ENCODE measurements at regions not wholly inside any gene's neighbourhood (a gene's known extent, or its start where the extent isn't known, plus 50 kb on each side); places are given as distances from the start of the nearest gene placed in this dataset.

DNA sequence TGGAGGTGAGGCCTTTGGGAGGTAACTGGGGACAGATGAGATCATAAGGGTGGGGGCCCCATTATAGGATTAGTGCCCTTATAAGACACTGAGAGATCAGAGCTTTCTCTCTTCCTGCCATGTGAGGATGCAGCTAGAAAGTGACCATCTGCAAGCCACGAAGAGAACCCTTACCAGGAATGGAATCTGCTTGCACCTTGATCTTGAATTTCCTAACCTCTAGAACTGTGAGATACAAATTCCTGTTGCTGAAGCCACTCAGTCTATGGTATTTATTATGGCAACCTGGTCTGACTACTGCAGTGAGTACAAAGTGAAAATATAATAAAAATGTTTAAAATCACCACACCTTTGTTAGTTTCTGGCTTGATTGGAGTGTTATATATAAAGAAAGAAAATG lies 388.0 kb downstream of the LMO7 start:
- DNase-seq: no peak

- DNase-seq: no peak
Measured at GRCh38 chr13:76023652-76024051, 387.5 kb downstream of the LMO7 start.

DNA sequence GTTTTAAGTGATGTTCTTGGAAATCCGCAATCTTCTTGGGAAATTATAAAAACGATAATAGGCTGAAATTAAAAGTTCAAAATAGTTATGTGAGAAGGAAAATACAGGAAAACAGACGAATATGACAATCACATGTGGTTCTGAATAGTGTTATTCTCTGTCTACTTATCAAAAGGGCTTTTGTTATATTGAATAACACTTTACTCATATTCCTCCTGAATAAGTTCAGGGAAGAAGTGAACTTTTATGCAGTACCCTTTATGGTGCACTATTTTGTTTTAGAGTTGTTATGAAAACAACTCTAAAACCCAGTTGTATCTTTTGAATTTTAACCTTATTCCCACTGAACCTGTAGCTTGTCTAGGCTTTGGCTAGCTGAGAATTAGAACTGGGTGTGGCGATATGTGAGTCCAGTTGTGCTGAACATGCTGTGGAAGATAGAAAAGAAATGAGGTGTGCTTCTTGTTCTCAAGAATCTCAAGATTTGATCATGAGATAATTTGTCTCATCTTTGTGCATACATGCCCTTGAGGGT lies 384.4 kb downstream of the LMO7 start:
- DNase-seq: peak in 1 of 58 donors; percentile 14

- DNase-seq: peak in 48 of 58 donors; percentile 1 to 81 (median 44)
Measured at GRCh38 chr13:76019421-76020044, 383.4 kb downstream of the LMO7 start.

DNA sequence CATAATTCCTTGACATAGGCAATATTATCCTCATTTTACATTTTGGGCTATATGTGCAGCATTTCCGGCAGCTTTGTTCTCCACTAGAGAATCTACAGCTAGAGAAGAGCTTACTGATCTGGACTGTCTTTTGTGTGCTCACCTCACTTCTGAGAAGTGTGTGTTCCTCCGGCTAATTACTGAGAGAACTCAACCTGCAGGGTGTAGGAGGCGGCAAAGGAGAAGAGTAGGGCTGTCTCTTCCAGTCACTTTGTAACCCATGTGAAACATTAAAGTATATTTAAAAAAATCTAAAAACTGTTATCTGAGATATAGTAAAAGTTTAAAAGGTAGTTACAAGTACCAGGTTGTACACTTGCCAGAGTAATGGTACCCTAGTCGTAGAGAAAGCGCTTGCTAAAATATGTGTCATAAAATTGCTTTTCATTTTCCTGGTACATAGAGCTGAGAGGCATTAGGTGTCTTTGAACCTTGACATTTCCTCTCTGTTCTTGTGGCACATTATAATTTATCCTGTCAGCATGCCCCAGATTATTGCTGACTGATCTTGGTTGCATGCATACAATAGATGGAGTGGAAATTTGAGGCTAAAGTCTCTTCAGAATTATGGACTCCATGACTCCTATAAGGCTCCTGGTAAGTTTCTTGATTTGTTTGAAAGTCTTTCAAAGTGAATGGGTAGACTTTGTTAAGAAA lies 381.9 kb downstream of the LMO7 start:
- no peak for DNase-seq

GRCh38 chr13:76016799-76017400 lies 380.8 kb downstream of the LMO7 start:
- DNase-seq: no peak

GRCh38 chr13:76014406-76015318 lies 378.5 kb downstream of the LMO7 start:
- DNase-seq: peak in 1 of 58 donors; percentile 1

DNA sequence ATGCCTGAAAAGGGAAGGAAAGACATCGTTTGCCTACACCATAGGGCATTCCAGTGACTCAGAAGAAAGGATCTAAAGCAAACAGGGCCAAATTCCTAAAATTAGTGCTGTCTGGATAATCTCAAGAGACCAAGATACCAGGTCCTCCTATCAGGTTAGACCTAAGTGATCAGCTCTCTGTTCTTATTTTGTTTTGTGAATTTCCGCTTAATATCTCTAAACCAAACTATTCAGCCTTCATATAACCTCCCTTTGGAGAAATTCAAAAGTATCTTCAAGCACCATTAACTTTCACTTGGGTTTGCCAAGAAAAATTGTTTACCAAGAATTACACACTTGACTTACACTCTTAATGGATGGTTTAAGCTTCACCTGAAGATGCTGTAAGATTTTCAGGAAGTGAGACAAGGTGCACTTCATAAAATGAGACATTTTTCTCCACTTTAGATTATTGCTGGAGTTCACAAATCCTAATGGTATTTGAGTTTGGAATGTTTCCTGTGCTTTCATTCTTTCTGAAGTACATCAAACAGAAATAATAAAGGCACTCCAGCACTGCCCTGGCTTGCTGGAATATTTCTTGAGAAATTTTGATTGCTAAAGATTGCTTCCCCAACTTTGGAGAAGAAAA lies 376.1 kb downstream of the LMO7 start:
- no peak for DNase-seq

DNA sequence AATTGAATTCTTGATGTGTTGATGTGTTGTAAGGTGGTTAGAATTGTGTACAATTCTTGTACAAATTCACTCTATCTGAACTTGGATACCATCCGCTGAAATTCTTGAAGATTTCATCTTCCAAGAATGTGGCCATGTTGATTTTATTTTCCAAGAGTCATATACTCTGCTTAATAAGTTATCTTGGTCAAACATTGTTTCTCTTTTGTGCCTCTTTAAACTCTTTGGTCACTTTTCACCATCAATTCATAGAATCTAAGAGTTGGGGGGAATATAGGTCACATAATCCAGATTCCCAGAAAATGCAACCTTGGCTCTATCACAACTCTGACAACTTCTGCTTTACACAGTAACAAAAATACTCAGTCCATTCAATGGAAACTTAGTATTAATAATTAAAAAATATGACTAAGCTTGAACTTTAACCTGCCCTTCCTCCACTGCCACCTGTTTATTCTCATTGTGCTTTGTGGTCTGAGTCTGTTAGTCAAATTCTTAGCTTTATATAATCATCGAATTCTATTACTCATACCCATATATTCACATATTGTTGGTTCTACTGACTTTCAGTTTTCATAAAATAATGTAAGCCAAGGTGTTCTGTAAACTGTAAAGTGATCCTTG lies 373.2 kb downstream of the LMO7 start:
- DNase-seq: no peak

- DNase-seq: no peak
Measured at GRCh38 chr13:76004416-76004815, 368.3 kb downstream of the LMO7 start.

- no peak for DNase-seq
Measured at GRCh38 chr13:76000131-76000530, 364.0 kb downstream of the LMO7 start.

DNA sequence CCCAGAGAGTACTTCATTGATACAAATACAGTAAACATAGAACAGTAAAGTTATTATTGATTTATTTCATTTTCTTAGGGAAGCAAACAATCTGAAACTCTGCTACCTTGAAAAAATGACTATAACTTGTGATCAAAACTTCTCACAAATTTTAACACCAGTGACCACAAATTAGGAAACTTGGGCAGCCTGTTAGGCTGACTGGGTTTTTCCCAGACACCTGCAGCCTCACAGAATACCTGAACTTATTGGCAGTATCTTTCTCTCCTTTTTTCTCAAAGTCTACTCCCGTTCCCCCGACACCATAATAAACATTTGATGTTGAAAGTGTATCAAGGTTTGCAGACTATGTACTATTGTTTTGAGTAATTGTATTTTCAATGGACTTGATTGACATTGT lies 360.5 kb downstream of the LMO7 start:
- no peak for DNase-seq

GRCh38 chr13:75995966-75996365 lies 359.8 kb downstream of the LMO7 start:
- DNase-seq: no peak

DNA sequence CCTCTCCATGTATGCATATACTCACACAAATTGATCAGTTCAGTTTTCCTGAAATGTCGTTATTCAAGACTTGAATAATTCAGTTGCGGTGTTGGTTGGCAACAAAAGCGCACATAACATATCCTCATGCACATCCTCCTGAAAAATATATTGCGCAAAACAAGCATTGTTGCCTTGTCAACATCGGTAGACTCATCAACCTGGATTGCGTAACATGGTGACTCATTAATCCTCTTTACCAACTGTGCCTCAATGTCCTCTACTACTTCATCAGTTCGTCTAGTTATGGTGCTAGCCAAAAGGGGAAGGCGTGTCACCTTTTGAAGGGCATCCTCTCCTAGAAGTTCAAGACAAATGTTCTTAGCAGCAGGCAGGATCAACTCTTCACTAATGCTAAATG lies 357.7 kb downstream of the LMO7 start:
- no peak for DNase-seq

- no peak for DNase-seq
Measured at GRCh38 chr13:75993241-75993640, 357.1 kb downstream of the LMO7 start.

GRCh38 chr13:75986818-75987217 lies 350.7 kb downstream of the LMO7 start:
- DNase-seq: no peak

DNA sequence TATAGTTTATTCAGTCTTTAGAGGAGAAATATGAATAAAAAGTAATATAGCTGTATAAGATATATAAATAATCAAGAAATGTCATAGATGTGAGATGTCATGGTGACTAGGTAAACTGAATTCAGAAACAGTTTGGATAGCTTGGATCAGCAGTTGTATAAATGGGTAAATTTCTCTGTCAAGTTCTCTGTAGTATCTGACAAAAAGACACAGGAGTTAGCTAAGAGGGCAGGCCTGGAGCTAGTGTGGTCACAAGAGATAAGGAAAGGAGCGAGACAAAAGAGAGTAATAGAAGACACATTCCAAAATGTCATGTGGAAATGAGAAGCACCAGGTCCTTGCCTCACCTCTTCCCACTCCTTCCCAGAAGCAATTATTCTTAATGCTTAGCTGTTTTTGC lies 349.0 kb downstream of the LMO7 start:
- no peak for DNase-seq

DNA sequence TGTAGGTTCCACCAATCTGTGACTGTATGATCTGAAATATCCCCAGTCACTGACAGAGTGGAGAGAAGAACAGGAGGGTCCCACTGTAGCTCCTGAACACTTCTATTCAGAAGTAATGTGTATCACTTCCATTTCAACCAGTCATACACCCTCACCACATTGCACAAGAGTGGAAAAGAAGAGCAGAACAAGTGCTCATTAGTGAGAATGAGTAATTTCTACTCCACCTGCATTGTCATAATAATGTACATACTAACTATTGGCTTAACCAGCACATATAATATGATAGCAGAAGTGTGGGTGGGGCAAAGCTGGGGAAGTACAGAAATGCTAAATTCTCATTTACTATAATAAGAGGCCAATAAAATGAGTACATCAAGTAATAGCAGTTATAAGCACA lies 342.7 kb downstream of the LMO7 start:
- no peak for DNase-seq

DNA sequence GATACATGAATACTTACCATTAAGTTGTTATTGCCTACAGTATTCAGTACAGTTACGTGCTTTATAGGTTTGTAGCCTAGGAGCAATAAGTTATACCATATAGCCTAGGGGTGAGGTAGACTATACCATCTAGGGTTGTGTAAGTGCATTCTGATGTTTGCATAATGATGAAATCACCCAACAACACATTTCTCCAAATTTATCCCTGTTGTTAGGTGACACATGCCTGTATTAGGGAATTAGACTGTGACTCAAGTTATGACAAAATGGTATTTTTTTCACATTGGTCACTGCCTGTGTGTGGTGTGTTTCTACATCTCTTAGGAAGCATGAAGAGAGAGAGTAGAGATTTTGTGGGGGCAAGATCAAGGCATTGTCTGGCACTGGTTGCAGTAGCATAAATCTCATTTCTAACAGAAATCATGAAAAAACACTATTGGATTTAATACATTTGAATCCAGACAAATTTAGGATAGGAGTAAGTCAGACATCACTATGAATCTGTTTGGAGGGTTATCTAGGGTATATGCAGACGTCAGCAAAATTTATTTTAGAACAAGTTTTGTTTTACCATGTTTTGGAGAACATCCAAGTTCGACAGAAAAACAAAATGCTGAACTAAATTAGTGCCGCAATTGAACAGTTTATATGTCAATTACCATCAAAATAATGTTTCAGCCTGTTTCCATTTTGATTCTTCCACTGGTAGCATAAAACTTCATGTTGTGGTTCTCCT lies 332.1 kb downstream of the LMO7 start:
- DNase-seq: no peak

DNA sequence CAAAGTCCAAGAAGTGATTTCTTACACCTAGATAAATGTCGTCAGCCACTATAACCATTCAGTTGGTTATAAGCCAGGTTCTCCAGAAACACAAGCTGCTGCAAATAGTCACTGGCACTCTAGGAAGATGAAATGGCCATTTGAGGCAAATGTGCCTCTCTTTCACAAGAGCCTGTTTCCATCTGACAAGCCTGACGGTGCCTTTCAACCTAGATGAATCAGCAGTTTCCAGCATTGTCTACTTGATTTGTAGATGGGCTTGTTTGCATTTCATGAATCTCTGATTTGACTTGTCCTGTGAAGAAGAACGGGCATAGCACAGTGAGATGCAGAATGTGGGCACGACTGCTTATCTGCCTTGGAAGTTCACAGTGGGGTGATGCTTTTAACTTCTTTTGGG lies 327.2 kb downstream of the LMO7 start:
- DNase-seq: no peak

Measured in anterior cingulate cortex (tissue), 58 donors.